K562 (cell line): ENCODE measurements at regions not wholly inside any gene's neighbourhood (a gene's known extent, or its start where the extent isn't known, plus 50 kb on each side); places are given as distances from the start of the nearest gene placed in this dataset.
A peak's percentile ranks its signal among the peaks of the same experiment; 100 is the strongest.

Source experiments
- BCL6 ChIP-seq: fragments of 250-450 bp; sonication (Bioruptor Pico); IDR thresholded peaks from 2 replicates; pipeline ENCODE4 v1.4.0; 2020
- BDP1 ChIP-seq: IDR thresholded peaks from 3 replicates; pipeline ENCODE4 v1.6.1; 2011; ENCODE audit not compliant: insufficient read length, insufficient read depth
- CREBBP ChIP-seq: IDR thresholded peaks from one replicate; pipeline ENCODE4 v1.6.1; 2012; ENCODE audit warnings: low read depth, mild to moderate bottlenecking, control low read depth, inconsistent platforms, low read length
- GTF2A2 ChIP-seq: IDR thresholded peaks from 2 replicates; pipeline ENCODE4 v1.6.1; 2016; ENCODE audit warnings: mild to moderate bottlenecking, missing genetic modification characterization, missing compliant biosample characterization
- HSF4 ChIP-seq: fragments of 250-450 bp; sonication (Bioruptor Pico); IDR thresholded peaks from 2 replicates; pipeline ENCODE4 v2.1.2; 2022; ENCODE audit warnings: mild to moderate bottlenecking, moderate library complexity, borderline replicate concordance
- MYC ChIP-seq, 2 experiments: fragments of 250-450 bp in 1 of 2; sonication (Bioruptor Pico) in 1 of 2; IDR thresholded peaks; 2 replicates each; pipeline versions ENCODE4 v1.5.1 to v1.6.1; 2012 to 2021; ENCODE audit warnings: low read depth in 2 of 2, borderline replicate concordance in 1 of 2, improper control_type of control experiment in 1 of 2, low read length in 1 of 2, mild to moderate bottlenecking in 1 of 2, moderate library complexity in 1 of 2
- POLR2AphosphoS2 ChIP-seq: IDR thresholded peaks from 2 replicates; pipeline ENCODE4 v1.6.1; 2012; ENCODE audit warnings: low read length, improper control_type of control experiment
- PTRF ChIP-seq: fragments of 450-650 bp; IDR thresholded peaks from 2 replicates; pipeline ENCODE4 v1.6.1; 2016; ENCODE audit warnings: mild to moderate bottlenecking, missing genetic modification characterization, missing compliant biosample characterization
- PTTG1 ChIP-seq: fragments of 450-650 bp; IDR thresholded peaks from 2 replicates; pipeline ENCODE4 v1.6.1; 2016; ENCODE audit warnings: low read depth, mild to moderate bottlenecking, missing genetic modification characterization, missing compliant biosample characterization
- SMARCE1 ChIP-seq: fragments of 450-650 bp; IDR thresholded peaks from 2 replicates; pipeline ENCODE4 v1.7.1; 2016; ENCODE audit warnings: mild to moderate bottlenecking
- TEAD1 ChIP-seq, 2 experiments: fragments of 450-650 bp in 1 of 2; sonication (generic) in 1 of 2; formaldehyde crosslinking; IDR thresholded peaks; 2 replicates each; pipeline versions ENCODE4 v1.4.0 to v1.8.0; 2020 to 2022; ENCODE audit warnings: mild to moderate bottlenecking in 2 of 2, missing genetic modification reagents in 1 of 2
- U2AF1 ChIP-seq: fragments of 200-400 bp; formaldehyde crosslinking; optimal IDR thresholded peaks from 2 replicates; pipeline ENCODE3; 2017; ENCODE audit warnings: mild to moderate bottlenecking, low read depth, low read length, moderate library complexity
- ZNF324 ChIP-seq: fragments of 250-450 bp; sonication (Bioruptor Pico); IDR thresholded peaks from 2 replicates; pipeline ENCODE4 v1.4.0; 2020; ENCODE audit warnings: mild to moderate bottlenecking
- ZNF584 ChIP-seq: fragments of 200-800 bp; sonication (Bioruptor generic); IDR thresholded peaks from 2 replicates; pipeline ENCODE4 v1.6.1; 2016; ENCODE audit warnings: low read depth, mild to moderate bottlenecking, missing genetic modification characterization, missing compliant biosample characterization
- ZNF668 ChIP-seq: fragments of 250-450 bp; sonication (Bioruptor Pico); IDR thresholded peaks from 2 replicates; pipeline ENCODE4 v1.8.0; 2022; ENCODE audit warnings: mild to moderate bottlenecking, inconsistent platforms
- TF ChIP-seq, protein P1 (sequence below): fragments of 450-650 bp; IDR thresholded peaks from 2 replicates; pipeline ENCODE4 v1.6.1; 2017; ENCODE audit warnings: antibody characterized with exemption, mild to moderate bottlenecking
- TF ChIP-seq, protein P2 (sequence below): fragments of 250-450 bp; sonication (Bioruptor Pico); IDR thresholded peaks from 2 replicates; pipeline ENCODE4 v1.5.0; 2021; ENCODE audit warnings: mild to moderate bottlenecking, borderline replicate concordance
- TF ChIP-seq, protein P3 (sequence below): fragments of 250-450 bp; sonication (Bioruptor Pico); IDR thresholded peaks from 2 replicates; pipeline ENCODE4 v1.6.1; 2021; ENCODE audit warnings: mild to moderate bottlenecking
- TF ChIP-seq, protein P4 (sequence below): fragments of 450-650 bp; IDR thresholded peaks from 2 replicates; pipeline ENCODE4 v1.7.1; 2018; ENCODE audit warnings: mild to moderate bottlenecking, low read depth; ENCODE audit not compliant: partially characterized antibody

DNA sequence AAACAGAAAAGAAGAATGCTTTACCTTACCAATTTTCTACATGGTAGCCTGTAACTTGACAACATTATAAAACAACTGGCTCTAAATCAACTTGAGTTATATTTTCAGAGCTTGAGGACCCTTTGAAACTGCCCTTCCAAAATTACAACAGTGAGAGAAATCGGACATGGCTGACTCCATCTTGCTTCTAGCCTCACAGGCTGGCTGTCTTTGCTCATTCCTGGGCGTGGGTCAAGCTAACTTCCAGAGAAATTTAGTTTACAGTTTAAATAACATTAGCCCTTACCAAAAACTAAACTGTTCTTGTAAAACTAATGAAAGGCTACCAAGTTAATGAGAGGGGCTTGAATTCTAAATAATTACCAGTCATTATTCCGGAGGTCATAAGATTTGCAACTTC is 183.4 kb downstream of the AKR1D1 start (continued):
- TF ChIP-seq POLR2AphosphoS2 (no peak), TEAD1 (CRISPR knock-in tag; IDR thresholded peaks at IDR 0.05) (0 out of 4 replicates have a peak, but pooled peaks of 1 of the 2 experiments have one; percentile 24), MYC (IDR thresholded peaks at IDR 0.05; ENCODE audit: low read depth, low read length) (no peak), MYC (CRISPR knock-in tag; IDR thresholded peaks at IDR 0.05; ENCODE audit: borderline replicate concordance, low read depth) (no peak), BCL6 (CRISPR knock-in tag) (no peak), PTRF (tag) (peak; percentile 53; the same call in 1 of the 2 replicates), BDP1 (no peak), CREBBP (no peak), PTTG1 (peak; percentile 79), SMARCE1 (no peak), U2AF1 (no peak), ZNF668 (peak; percentile 78; the same call in 1 of the 2 replicates), ZNF324 (CRISPR knock-in tag) (no peak), HSF4 (peak; percentile 38; the same call in 1 of the 2 replicates), GTF2A2 (tag) (peak; percentile 84), ZNF584 (CRISPR knock-in tag) (0 out of 2 replicates have a peak, but pooled peaks have one; percentile 27)
- TF ChIP-seq, protein P1, sequence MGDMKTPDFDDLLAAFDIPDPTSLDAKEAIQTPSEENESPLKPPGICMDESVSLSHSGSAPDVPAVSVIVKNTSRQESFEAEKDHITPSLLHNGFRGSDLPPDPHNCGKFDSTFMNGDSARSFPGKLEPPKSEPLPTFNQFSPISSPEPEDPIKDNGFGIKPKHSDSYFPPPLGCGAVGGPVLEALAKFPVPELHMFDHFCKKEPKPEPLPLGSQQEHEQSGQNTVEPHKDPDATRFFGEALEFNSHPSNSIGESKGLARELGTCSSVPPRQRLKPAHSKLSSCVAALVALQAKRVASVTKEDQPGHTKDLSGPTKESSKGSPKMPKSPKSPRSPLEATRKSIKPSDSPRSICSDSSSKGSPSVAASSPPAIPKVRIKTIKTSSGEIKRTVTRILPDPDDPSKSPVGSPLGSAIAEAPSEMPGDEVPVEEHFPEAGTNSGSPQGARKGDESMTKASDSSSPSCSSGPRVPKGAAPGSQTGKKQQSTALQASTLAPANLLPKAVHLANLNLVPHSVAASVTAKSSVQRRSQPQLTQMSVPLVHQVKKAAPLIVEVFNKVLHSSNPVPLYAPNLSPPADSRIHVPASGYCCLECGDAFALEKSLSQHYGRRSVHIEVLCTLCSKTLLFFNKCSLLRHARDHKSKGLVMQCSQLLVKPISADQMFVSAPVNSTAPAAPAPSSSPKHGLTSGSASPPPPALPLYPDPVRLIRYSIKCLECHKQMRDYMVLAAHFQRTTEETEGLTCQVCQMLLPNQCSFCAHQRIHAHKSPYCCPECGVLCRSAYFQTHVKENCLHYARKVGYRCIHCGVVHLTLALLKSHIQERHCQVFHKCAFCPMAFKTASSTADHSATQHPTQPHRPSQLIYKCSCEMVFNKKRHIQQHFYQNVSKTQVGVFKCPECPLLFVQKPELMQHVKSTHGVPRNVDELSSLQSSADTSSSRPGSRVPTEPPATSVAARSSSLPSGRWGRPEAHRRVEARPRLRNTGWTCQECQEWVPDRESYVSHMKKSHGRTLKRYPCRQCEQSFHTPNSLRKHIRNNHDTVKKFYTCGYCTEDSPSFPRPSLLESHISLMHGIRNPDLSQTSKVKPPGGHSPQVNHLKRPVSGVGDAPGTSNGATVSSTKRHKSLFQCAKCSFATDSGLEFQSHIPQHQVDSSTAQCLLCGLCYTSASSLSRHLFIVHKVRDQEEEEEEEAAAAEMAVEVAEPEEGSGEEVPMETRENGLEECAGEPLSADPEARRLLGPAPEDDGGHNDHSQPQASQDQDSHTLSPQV, result peak; percentile 54; the same call in 1 of the 2 replicates
- TF ChIP-seq, protein P2, sequence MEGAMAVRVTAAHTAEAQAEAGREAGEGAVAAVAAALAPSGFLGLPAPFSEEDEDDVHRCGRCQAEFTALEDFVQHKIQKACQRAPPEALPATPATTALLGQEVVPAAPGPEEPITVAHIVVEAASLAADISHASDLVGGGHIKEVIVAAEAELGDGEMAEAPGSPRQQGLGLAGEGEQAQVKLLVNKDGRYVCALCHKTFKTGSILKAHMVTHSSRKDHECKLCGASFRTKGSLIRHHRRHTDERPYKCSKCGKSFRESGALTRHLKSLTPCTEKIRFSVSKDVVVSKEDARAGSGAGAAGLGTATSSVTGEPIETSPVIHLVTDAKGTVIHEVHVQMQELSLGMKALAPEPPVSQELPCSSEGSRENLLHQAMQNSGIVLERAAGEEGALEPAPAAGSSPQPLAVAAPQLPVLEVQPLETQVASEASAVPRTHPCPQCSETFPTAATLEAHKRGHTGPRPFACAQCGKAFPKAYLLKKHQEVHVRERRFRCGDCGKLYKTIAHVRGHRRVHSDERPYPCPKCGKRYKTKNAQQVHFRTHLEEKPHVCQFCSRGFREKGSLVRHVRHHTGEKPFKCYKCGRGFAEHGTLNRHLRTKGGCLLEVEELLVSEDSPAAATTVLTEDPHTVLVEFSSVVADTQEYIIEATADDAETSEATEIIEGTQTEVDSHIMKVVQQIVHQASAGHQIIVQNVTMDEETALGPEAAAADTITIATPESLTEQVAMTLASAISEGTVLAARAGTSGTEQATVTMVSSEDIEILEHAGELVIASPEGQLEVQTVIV, result peak; percentile 50; the same call in 1 of the 2 replicates
- TF ChIP-seq, protein P3, sequence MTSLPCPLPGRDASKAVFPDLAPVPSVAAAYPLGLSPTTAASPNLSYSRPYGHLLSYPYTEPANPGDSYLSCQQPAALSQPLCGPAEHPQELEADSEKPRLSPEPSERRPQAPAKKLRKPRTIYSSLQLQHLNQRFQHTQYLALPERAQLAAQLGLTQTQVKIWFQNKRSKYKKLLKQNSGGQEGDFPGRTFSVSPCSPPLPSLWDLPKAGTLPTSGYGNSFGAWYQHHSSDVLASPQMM (CRISPR knock-in tag), result no peak
- TF ChIP-seq, protein P4, sequence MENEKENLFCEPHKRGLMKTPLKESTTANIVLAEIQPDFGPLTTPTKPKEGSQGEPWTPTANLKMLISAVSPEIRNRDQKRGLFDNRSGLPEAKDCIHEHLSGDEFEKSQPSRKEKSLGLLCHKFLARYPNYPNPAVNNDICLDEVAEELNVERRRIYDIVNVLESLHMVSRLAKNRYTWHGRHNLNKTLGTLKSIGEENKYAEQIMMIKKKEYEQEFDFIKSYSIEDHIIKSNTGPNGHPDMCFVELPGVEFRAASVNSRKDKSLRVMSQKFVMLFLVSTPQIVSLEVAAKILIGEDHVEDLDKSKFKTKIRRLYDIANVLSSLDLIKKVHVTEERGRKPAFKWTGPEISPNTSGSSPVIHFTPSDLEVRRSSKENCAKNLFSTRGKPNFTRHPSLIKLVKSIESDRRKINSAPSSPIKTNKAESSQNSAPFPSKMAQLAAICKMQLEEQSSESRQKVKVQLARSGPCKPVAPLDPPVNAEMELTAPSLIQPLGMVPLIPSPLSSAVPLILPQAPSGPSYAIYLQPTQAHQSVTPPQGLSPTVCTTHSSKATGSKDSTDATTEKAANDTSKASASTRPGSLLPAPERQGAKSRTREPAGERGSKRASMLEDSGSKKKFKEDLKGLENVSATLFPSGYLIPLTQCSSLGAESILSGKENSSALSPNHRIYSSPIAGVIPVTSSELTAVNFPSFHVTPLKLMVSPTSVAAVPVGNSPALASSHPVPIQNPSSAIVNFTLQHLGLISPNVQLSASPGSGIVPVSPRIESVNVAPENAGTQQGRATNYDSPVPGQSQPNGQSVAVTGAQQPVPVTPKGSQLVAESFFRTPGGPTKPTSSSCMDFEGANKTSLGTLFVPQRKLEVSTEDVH, result no peak
